Neuronal stem cell (in vitro differentiated cells): ENCODE measurements at regions not wholly inside any gene's neighbourhood (a gene's known extent, or its start where the extent isn't known, plus 50 kb on each side); places are given as distances from the start of the nearest gene placed in this dataset.

Experiments
- DNase-seq: peaks from one replicate; pipeline ENCODE4 v3.0.0-alpha.2; 2013; ENCODE audit warnings: low spot score
- H2AFZ ChIP-seq: one replicate; pipeline ENCODE4 v1.6.1; 2013; ENCODE audit warnings: mild to moderate bottlenecking, low read length, inconsistent platforms
- H2AK5ac ChIP-seq: 2 replicates; pipeline ENCODE4 v1.6.1; 2013; ENCODE audit warnings: low read depth, mild to moderate bottlenecking, inconsistent platforms, low read length, moderate library complexity, mixed read lengths
- H2BK120ac ChIP-seq: 2 replicates; pipeline ENCODE4 v1.6.1; 2013; ENCODE audit warnings: low read depth, mild to moderate bottlenecking, inconsistent platforms, low read length, moderate library complexity, mixed read lengths
- H2BK12ac ChIP-seq: one replicate; pipeline ENCODE4 v1.6.1; 2013; ENCODE audit warnings: low read length, inconsistent platforms
- H2BK15ac ChIP-seq: 2 replicates; pipeline ENCODE4 v1.6.1; 2013; ENCODE audit warnings: mild to moderate bottlenecking, low read length, inconsistent platforms, mixed read lengths
- H2BK5ac ChIP-seq: one replicate; pipeline ENCODE4 v1.6.1; 2013; ENCODE audit warnings: inconsistent platforms, mild to moderate bottlenecking, low read length, moderate library complexity
- H3K14ac ChIP-seq: one replicate; pipeline ENCODE4 v1.6.1; 2013; ENCODE audit warnings: low read length, inconsistent platforms
- H3K18ac ChIP-seq: 2 replicates; pipeline ENCODE4 v1.6.1; 2013; ENCODE audit warnings: low read length, inconsistent platforms
- H3K23ac ChIP-seq: 2 replicates; pipeline ENCODE4 v1.6.1; 2013; ENCODE audit warnings: low read depth, mild to moderate bottlenecking, mixed read lengths, low read length, inconsistent platforms; ENCODE audit not compliant: poor library complexity
- H3K27ac ChIP-seq: replicated peaks from 3 replicates; pipeline ENCODE4 v1.5.1; 2013; ENCODE audit warnings: low read length, inconsistent platforms
- H3K27me3 ChIP-seq, 3 experiments: 2 replicates each; pipeline ENCODE4 v1.6.1; 2013; ENCODE audit warnings: low read length in 3 of 3, mild to moderate bottlenecking in 2 of 3, inconsistent platforms in 1 of 3, low read depth in 1 of 3, mixed read lengths in 1 of 3, moderate library complexity in 1 of 3; ENCODE audit not compliant: control insufficient read depth in 3 of 3, insufficient read depth in 3 of 3
- H3K36me3 ChIP-seq, 2 donors: replicated peaks in 1 of 2; 2 replicates each; pipeline ENCODE4 v1.6.1; 2013; ENCODE audit warnings: low read length in 2 of 2; ENCODE audit not compliant: control insufficient read depth in 2 of 2, insufficient read depth in 2 of 2
- H3K4ac ChIP-seq: 2 replicates; pipeline ENCODE4 v1.6.1; 2013; ENCODE audit warnings: inconsistent platforms, mild to moderate bottlenecking, low read length, moderate library complexity
- H3K4me1 ChIP-seq, 2 donors: 1 replicate in 1 of 2; 2 replicates in 1 of 2; pipeline ENCODE4 v1.6.1; 2013; ENCODE audit warnings: low read length in 2 of 2, low read depth in 1 of 2; ENCODE audit not compliant: control insufficient read depth in 2 of 2, insufficient read depth in 1 of 2
- H3K4me2 ChIP-seq: one replicate; pipeline ENCODE4 v1.6.1; 2013; ENCODE audit warnings: mild to moderate bottlenecking, low read length, inconsistent platforms; ENCODE audit not compliant: insufficient read depth, poor library complexity, severe bottlenecking
- H3K4me3 ChIP-seq, 2 donors: 2 replicates each; pipeline ENCODE4 v1.5.1; 2013; ENCODE audit warnings: low read length in 2 of 2, mild to moderate bottlenecking in 2 of 2, inconsistent platforms in 1 of 2, moderate library complexity in 1 of 2
- H3K79me1 ChIP-seq: one replicate; pipeline ENCODE4 v1.6.1; 2013; ENCODE audit warnings: low read depth, mild to moderate bottlenecking, inconsistent platforms, low read length, moderate library complexity
- H3K9ac ChIP-seq: one replicate; pipeline ENCODE4 v1.6.1; 2013; ENCODE audit warnings: mild to moderate bottlenecking, low read depth, low read length, inconsistent platforms; ENCODE audit not compliant: poor library complexity
- H3K9me3 ChIP-seq, 2 donors: replicated peaks in 1 of 2; 2 replicates each; pipeline versions ENCODE3 to v1.6.1; 2013; ENCODE audit warnings: low read length in 2 of 2, mild to moderate bottlenecking in 2 of 2, inconsistent platforms in 1 of 2, low read depth in 1 of 2, mixed read lengths in 1 of 2, moderate library complexity in 1 of 2; ENCODE audit not compliant: control insufficient read depth in 2 of 2, insufficient read depth in 1 of 2
- H4K8ac ChIP-seq: one replicate; pipeline ENCODE4 v1.6.1; 2013; ENCODE audit warnings: low read depth, mild to moderate bottlenecking, inconsistent platforms, low read length, moderate library complexity
- H4K91ac ChIP-seq: one replicate; pipeline ENCODE4 v1.6.1; 2013; ENCODE audit warnings: low read length, low read depth, mild to moderate bottlenecking, inconsistent platforms; ENCODE audit not compliant: poor library complexity
- WGBS, 2 donors: extraction: QIAGEN DNeasy Blood & Tissue Kit; methylation state at CpG; one replicate each; pipeline ENCODE4 v1.1.7; 2013; ENCODE audit warnings: missing lambda C conversion rate in 2 of 2, mixed read lengths in 1 of 2; ENCODE audit not compliant: insufficient read length in 2 of 2, insufficient replicate concordance in 1 of 2; ENCODE audit errors: extremely low coverage in 2 of 2; 5-methylcytosine and 5-hydroxymethylcytosine counted together

- Histone ChIP-seq H3K4me1 (peaks cover 3 to 7% of the 10 kb centered on the region in 2 donors), H3K4me2 (no peak overlapping the region), H3K9me3 (no peaks in the 10 kb centered on the region), H3K14ac (peak overlapping the region; percentile 9), H2BK5ac (no peak overlapping the region), H3K4ac (no peak overlapping the region), H3K36me3 (no peaks in the 10 kb centered on the region), H2AK5ac (no peak overlapping the region), H3K79me1 (no peaks in the 10 kb centered on the region), H2BK15ac (no peak overlapping the region), H3K18ac (peak overlapping the region; percentile 62), H4K91ac (no peak overlapping the region), H2BK12ac (no peak overlapping the region), H3K9ac (no peak overlapping the region), H2BK120ac (no peak overlapping the region), H2AFZ (peak overlapping the region; percentile 87), H3K27ac (no peak overlapping the region), H3K27me3 (no peaks in the 10 kb centered on the region), H3K23ac (no peak overlapping the region), H4K8ac (no peak overlapping the region), H3K4me3 (no peak overlapping the region)
- DNase-seq = no peak
- no CpG with 5 or more reads among the region's 6 CpGs for WGBS, 2 donors
These were observed 76.8 kb downstream of the PALM2AKAP2 start for GRCh38 chr9:109856785-109857184.

- no CpG with 5 or more reads among the region's 1 CpG for WGBS, 2 donors
- H3K23ac ChIP-seq = no peak overlapping the region
- no peak overlapping the region for H2AK5ac ChIP-seq
- H3K14ac ChIP-seq = no peak overlapping the region
- no peak overlapping the region for H4K91ac ChIP-seq
- H3K36me3 ChIP-seq = no peaks in the 10 kb centered on the region
- H3K79me1 ChIP-seq = no peaks in the 10 kb centered on the region
- H3K4me2 ChIP-seq = no peak overlapping the region
- H3K27ac ChIP-seq = no peak overlapping the region
- H2BK12ac ChIP-seq = no peak overlapping the region
- no peak overlapping the region for H3K9ac ChIP-seq
- no peak overlapping the region for H2BK5ac ChIP-seq
- H3K27me3 ChIP-seq = no peaks in the 10 kb centered on the region
- no peak overlapping the region for H4K8ac ChIP-seq
- no peak overlapping the region for H3K18ac ChIP-seq
- H3K4ac ChIP-seq = no peak overlapping the region
- peaks cover 3 to 7% of the 10 kb centered on the region in 2 donors for H3K4me1 ChIP-seq
- H3K4me3 ChIP-seq = no peak overlapping the region
- H2AFZ ChIP-seq = peak overlapping the region; percentile 87
- no peak for DNase-seq
- no peak overlapping the region for H2BK15ac ChIP-seq
- H3K9me3 ChIP-seq = no peaks in the 10 kb centered on the region
- H2BK120ac ChIP-seq = no peak overlapping the region
These were observed 77.3 kb downstream of the PALM2AKAP2 start for GRCh38 chr9:109857336-109857735.

DNA sequence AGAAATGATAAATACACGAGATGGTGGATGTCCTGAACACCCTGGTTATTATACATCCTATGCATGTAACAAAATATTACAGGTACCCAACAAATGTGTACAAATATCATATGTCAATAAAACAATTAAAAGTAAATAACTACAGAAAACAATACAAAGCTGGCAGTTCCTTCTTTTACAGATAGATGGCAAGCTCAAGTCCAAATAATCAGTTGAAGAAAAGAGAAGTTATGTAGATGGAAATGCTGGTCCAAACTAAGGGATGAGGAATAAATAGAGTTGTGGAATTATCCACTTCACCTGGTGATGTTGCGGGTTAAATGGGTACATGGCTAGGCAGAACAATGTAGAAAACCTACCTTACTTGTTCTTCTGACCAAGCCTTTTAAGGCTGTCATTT, 79.4 kb downstream of the PALM2AKAP2 start:
- H4K91ac ChIP-seq = no peak overlapping the region
- no CpG with 5 or more reads among the region's 2 CpGs for WGBS, 2 donors
- no peak overlapping the region for H4K8ac ChIP-seq
- no peak overlapping the region for H2AFZ ChIP-seq
- H3K4ac ChIP-seq = no peak overlapping the region
- no peak overlapping the region for H3K4me3 ChIP-seq
- H2BK15ac ChIP-seq = no peak overlapping the region
- no peak for DNase-seq
- H3K9me3 ChIP-seq = no peaks in the 10 kb centered on the region
- peaks cover 3 to 7% of the 10 kb centered on the region in 2 donors for H3K4me1 ChIP-seq
- H3K23ac ChIP-seq = no peak overlapping the region
- no peak overlapping the region for H2BK5ac ChIP-seq
- H2BK120ac ChIP-seq = no peak overlapping the region
- no peak overlapping the region for H3K9ac ChIP-seq
- H3K27me3 ChIP-seq = no peaks in the 10 kb centered on the region
- no peak overlapping the region for H2AK5ac ChIP-seq
- H3K27ac ChIP-seq = no peak overlapping the region
- H3K18ac ChIP-seq = no peak overlapping the region
- H3K36me3 ChIP-seq = no peaks in the 10 kb centered on the region
- no peak overlapping the region for H3K4me2 ChIP-seq
- no peaks in the 10 kb centered on the region for H3K79me1 ChIP-seq
- H2BK12ac ChIP-seq = no peak overlapping the region
- no peak overlapping the region for H3K14ac ChIP-seq

- H2BK120ac ChIP-seq = no peak overlapping the region
- H3K4me2 ChIP-seq = no peak overlapping the region
- H3K4me3 ChIP-seq = no peak overlapping the region
- H2BK12ac ChIP-seq = no peak overlapping the region
- no peak overlapping the region for H3K14ac ChIP-seq
- H3K9ac ChIP-seq = no peak overlapping the region
- no peak overlapping the region for H2BK15ac ChIP-seq
- H3K23ac ChIP-seq = no peak overlapping the region
- no peak overlapping the region for H3K18ac ChIP-seq
- H4K8ac ChIP-seq = no peak overlapping the region
- no peaks in the 10 kb centered on the region for H3K36me3 ChIP-seq
- H3K9me3 ChIP-seq = no peaks in the 10 kb centered on the region
- WGBS, 2 donors = 100% methylated on average over 1 of the region's 2 CpGs
- H2AFZ ChIP-seq = no peak overlapping the region
- H3K79me1 ChIP-seq = no peaks in the 10 kb centered on the region
- no peak overlapping the region for H2BK5ac ChIP-seq
- no peak overlapping the region for H3K4ac ChIP-seq
- no peak overlapping the region for H4K91ac ChIP-seq
- no peaks in the 10 kb centered on the region for H3K27me3 ChIP-seq
- no peak for DNase-seq
- no peak overlapping the region for H3K27ac ChIP-seq
- H3K4me1 ChIP-seq = peaks cover 3 to 7% of the 10 kb centered on the region in 2 donors
- no peak overlapping the region for H2AK5ac ChIP-seq
These were observed 80.5 kb downstream of the PALM2AKAP2 start for GRCh38 chr9:109860521-109860920.
